ENCODE measurements at regions not wholly inside any gene's neighbourhood (a gene's known extent, or its start where the extent isn't known, plus 50 kb on each side); places are given as distances from the start of the nearest gene placed in this dataset.

DNA sequence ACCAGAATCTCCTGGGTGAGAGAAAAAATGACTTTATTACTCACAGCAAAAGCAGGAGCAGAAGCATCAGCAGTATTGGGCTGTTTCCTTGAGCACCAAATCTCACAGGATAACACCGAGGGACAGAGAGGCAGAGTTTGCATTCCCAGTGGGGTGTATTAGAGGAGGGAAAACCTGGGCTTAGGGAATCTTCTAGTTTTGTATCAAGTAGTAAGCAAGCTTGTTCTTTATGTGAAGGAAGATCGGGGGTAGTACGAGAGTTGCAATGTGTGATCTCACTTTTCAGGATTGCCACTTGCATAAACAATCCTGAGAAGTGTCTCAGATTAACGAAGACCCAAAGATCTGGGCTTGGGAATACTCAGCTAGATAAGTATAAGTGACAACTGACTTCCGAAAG lies 1163.0 kb downstream of the TAF11L14 start:
- Histone ChIP-seq H3K9me3 (ENCODE audit: insufficient read depth, low read length, severe bottlenecking) (peaks cover 3% of the 10 kb centered on the region), H3K27me3 (ENCODE audit: insufficient read depth, low read length, poor library complexity) (no peaks in the 10 kb centered on the region), H3K4me1 (ENCODE audit: insufficient read depth, low read length) (no peaks in the 10 kb centered on the region), H3K79me2 (ENCODE audit: insufficient read depth, low read length) (no peaks in the 10 kb centered on the region), H3K4me3 (ENCODE audit: low read depth in 1 of 2, low read length in 2 of 2) (no peak overlapping the region), H2AFZ (ENCODE audit: low read depth, low read length) (no peak overlapping the region), H3K36me3 (ENCODE audit: insufficient read depth, low read length) (no peaks in the 10 kb centered on the region), H3K9ac (ENCODE audit: low read depth, low read length) (no peak overlapping the region), H3K27ac (ENCODE audit: low read length) (no peak overlapping the region), H4K20me1 (ENCODE audit: insufficient read depth, low read length) (no peaks in the 10 kb centered on the region), H3K4me2 (ENCODE audit: insufficient read depth, low read length) (no peak overlapping the region)
- DNase-seq (no peak), ATAC-seq (ENCODE audit: insufficient read depth, low read depth) (no peak)
- TF ChIP-seq CTCF (IDR thresholded peaks at IDR 0.05; ENCODE audit: borderline replicate concordance, extremely low read depth, low read length, poor library complexity, severe bottlenecking): no peak

DNA sequence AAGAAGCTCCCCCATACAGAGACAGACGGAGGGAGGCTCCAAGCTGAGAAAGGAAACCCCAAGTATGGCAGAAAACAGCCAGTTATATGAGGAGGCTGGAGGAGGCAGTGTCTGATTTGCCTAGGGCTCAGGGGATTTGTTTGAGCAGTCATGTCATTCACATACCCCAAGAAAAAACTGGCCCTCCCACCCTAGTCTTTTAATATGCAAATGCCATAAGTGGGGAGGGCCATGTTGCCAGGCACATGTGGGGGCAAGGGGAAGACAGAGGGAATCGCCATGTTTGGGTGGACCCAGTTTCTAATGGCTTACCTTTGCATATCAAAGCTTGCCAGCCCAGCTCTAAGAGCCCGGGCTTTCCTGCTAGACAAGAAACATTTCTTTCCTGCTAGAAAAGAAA lies 1163.8 kb downstream of the TAF11L14 start:
- Histone ChIP-seq H2AFZ (ENCODE audit: low read depth, low read length) (no peak overlapping the region), H3K9me3 (ENCODE audit: insufficient read depth, low read length, severe bottlenecking) (no peaks in the 10 kb centered on the region), H3K4me2 (ENCODE audit: insufficient read depth, low read length) (no peak overlapping the region), H3K27ac (ENCODE audit: low read length) (no peak overlapping the region), H3K4me1 (ENCODE audit: insufficient read depth, low read length) (no peaks in the 10 kb centered on the region), H3K36me3 (ENCODE audit: insufficient read depth, low read length) (no peaks in the 10 kb centered on the region), H3K27me3 (ENCODE audit: insufficient read depth, low read length, poor library complexity) (no peaks in the 10 kb centered on the region), H3K79me2 (ENCODE audit: insufficient read depth, low read length) (no peaks in the 10 kb centered on the region), H3K4me3 (ENCODE audit: low read depth in 1 of 2, low read length in 2 of 2) (no peak overlapping the region), H4K20me1 (ENCODE audit: insufficient read depth, low read length) (no peaks in the 10 kb centered on the region), H3K9ac (ENCODE audit: low read depth, low read length) (no peak overlapping the region)
- DNase-seq (no peak), ATAC-seq (ENCODE audit: insufficient read depth, low read depth) (no peak)
- no peak for TF ChIP-seq EZH2 (IDR thresholded peaks at IDR 0.05; ENCODE audit: borderline replicate concordance, low read depth, low read length, severe bottlenecking)
- TF ChIP-seq CTCF (IDR thresholded peaks at IDR 0.05; ENCODE audit: borderline replicate concordance, extremely low read depth, low read length, poor library complexity, severe bottlenecking): no peak

- ATAC-seq (ENCODE audit: insufficient read depth, low read depth): no peak
- H3K36me3 ChIP-seq (ENCODE audit: insufficient read depth, low read length): no peaks in the 10 kb centered on the region
Observed at GRCh38 chr5:18799482-18800128, 1165.3 kb downstream of the TAF11L14 start.

More at GRCh38 chr5:18799482-18800128, 1165.3 kb downstream of the TAF11L14 start:
- no peaks in the 10 kb centered on the region for H3K79me2 ChIP-seq (ENCODE audit: insufficient read depth, low read length)
- no peak for DNase-seq
- no peaks in the 10 kb centered on the region for H3K27me3 ChIP-seq (ENCODE audit: insufficient read depth, low read length, poor library complexity)
- TF ChIP-seq CTCF (IDR thresholded peaks at IDR 0.05; ENCODE audit: borderline replicate concordance, extremely low read depth, low read length, poor library complexity, severe bottlenecking) (no peak), EZH2 (IDR thresholded peaks at IDR 0.05; ENCODE audit: borderline replicate concordance, low read depth, low read length, severe bottlenecking) (no peak)
- no peak overlapping the region for H3K9ac ChIP-seq (ENCODE audit: low read depth, low read length)
- no peaks in the 10 kb centered on the region for H3K4me1 ChIP-seq (ENCODE audit: insufficient read depth, low read length)
- H3K4me3 ChIP-seq (ENCODE audit: low read depth in 1 of 2, low read length in 2 of 2): no peak overlapping the region
- no peaks in the 10 kb centered on the region for H3K9me3 ChIP-seq (ENCODE audit: insufficient read depth, low read length, severe bottlenecking)
- no peaks in the 10 kb centered on the region for H4K20me1 ChIP-seq (ENCODE audit: insufficient read depth, low read length)
- H2AFZ ChIP-seq (ENCODE audit: low read depth, low read length): no peak overlapping the region
- H3K4me2 ChIP-seq (ENCODE audit: insufficient read depth, low read length): no peak overlapping the region
- no peak overlapping the region for H3K27ac ChIP-seq (ENCODE audit: low read length)

Data from DND-41 (cell line).